OCI-LY1 (cell line): ENCODE measurements at regions not wholly inside any gene's neighbourhood (a gene's known extent, or its start where the extent isn't known, plus 50 kb on each side); places are given as distances from the start of the nearest gene placed in this dataset.

Experiments
- H2AFZ ChIP-seq: fragments of 200-600 bp; sonication (generic), shearing (Covaris generic); 2 replicates; pipeline ENCODE4 v1.6.0; 2014; ENCODE audit warnings: antibody characterized with exemption, mild to moderate bottlenecking, low read length
- H3F3A ChIP-seq: fragments of 200-600 bp; sonication (generic), shearing (Covaris generic); 2 replicates; pipeline ENCODE4 v1.6.0; 2014; ENCODE audit warnings: mild to moderate bottlenecking, antibody characterized with exemption, low read length, moderate library complexity; ENCODE audit not compliant: insufficient read depth
- H3K27ac ChIP-seq: fragments of 200-600 bp; sonication (generic); 2 replicates; pipeline ENCODE4 v1.5.1; 2014; ENCODE audit warnings: low read length, mixed run types, mild to moderate bottlenecking, low read depth; ENCODE audit not compliant: poor library complexity, severe bottlenecking
- H3K27me3 ChIP-seq: fragments of 200-600 bp; sonication (generic); 2 replicates; pipeline ENCODE4 v1.6.0; 2014; ENCODE audit warnings: antibody characterized with exemption, mild to moderate bottlenecking, low read length, moderate library complexity; ENCODE audit not compliant: insufficient read depth
- H3K36me3 ChIP-seq: fragments of 200-600 bp; sonication (generic); 2 replicates; pipeline ENCODE4 v1.6.1; 2014; ENCODE audit warnings: mild to moderate bottlenecking, antibody characterized with exemption, low read length, moderate library complexity, mixed read lengths; ENCODE audit not compliant: insufficient read depth
- H3K4me1 ChIP-seq: fragments of 200-600 bp; sonication (generic); 2 replicates; pipeline ENCODE4 v1.5.1; 2014; ENCODE audit warnings: mild to moderate bottlenecking, low read length, moderate library complexity; ENCODE audit not compliant: insufficient read depth, severe bottlenecking
- H3K4me2 ChIP-seq: fragments of 200-600 bp; sonication (generic), shearing (Covaris generic); 2 replicates; pipeline ENCODE4 v1.6.1; 2014; ENCODE audit warnings: low read length
- H3K4me3 ChIP-seq: fragments of 200-600 bp; sonication (generic); 2 replicates; pipeline ENCODE4 v1.5.1; 2014; ENCODE audit warnings: low read length, low read depth, mild to moderate bottlenecking, mixed read lengths; ENCODE audit not compliant: poor library complexity, severe bottlenecking
- H3K79me2 ChIP-seq: fragments of 200-600 bp; shearing (Covaris generic); 2 replicates; pipeline ENCODE4 v1.6.1; 2016; ENCODE audit warnings: mixed run types, low read length, mixed read lengths; ENCODE audit not compliant: insufficient read depth
- H3K9ac ChIP-seq: fragments of 200-600 bp; sonication (generic), shearing (Covaris generic); 2 replicates; pipeline ENCODE4 v1.6.1; 2014; ENCODE audit warnings: mild to moderate bottlenecking, low read length, mixed read lengths
- H3K9me2 ChIP-seq: fragments of 200-600 bp; sonication (generic), shearing (Covaris generic); 2 replicates; pipeline ENCODE4 v1.6.1; 2014; ENCODE audit warnings: low read depth, mild to moderate bottlenecking, low read length, mixed read lengths
- H3K9me3 ChIP-seq: fragments of 200-600 bp; shearing (Covaris generic); 2 replicates; pipeline ENCODE4 v1.6.1; 2014; ENCODE audit warnings: low read length, mixed read lengths
- H4K20me1 ChIP-seq: fragments of 200-600 bp; sonication (generic), shearing (Covaris generic); 2 replicates; pipeline ENCODE4 v1.6.0; 2016; ENCODE audit warnings: mild to moderate bottlenecking, low read length; ENCODE audit not compliant: insufficient read depth
- EZH2 ChIP-seq: fragments of 200-600 bp; sonication (generic), shearing (Covaris generic); IDR thresholded peaks from 2 replicates; pipeline ENCODE4 v1.8.0; 2017; ENCODE audit warnings: borderline replicate concordance, mixed run types, mild to moderate bottlenecking, antibody characterized with exemption, low read length, moderate library complexity, mixed read lengths
- TF ChIP-seq, protein P1 (sequence below): fragments of 200-600 bp; sonication (generic), shearing (Covaris generic); IDR thresholded peaks from 2 replicates; pipeline ENCODE4 v1.5.1; 2017; ENCODE audit warnings: mild to moderate bottlenecking, antibody characterized with exemption, low read length, moderate library complexity, mixed read lengths

- Histone ChIP-seq H3K36me3 (no peaks in the 10 kb centered on the region), H4K20me1 (no peaks in the 10 kb centered on the region), H3K79me2 (no peaks in the 10 kb centered on the region), H2AFZ (no peak overlapping the region), H3K4me1 (no peaks in the 10 kb centered on the region), H3K9me3 (no peaks in the 10 kb centered on the region), H3K9ac (no peak overlapping the region), H3K9me2 (no peaks in the 10 kb centered on the region), H3K27me3 (no peaks in the 10 kb centered on the region), H3K27ac (no peak overlapping the region), H3K4me3 (no peak overlapping the region), H3K4me2 (no peak overlapping the region), H3F3A (no peaks in the 10 kb centered on the region)
- TF ChIP-seq, protein P1, sequence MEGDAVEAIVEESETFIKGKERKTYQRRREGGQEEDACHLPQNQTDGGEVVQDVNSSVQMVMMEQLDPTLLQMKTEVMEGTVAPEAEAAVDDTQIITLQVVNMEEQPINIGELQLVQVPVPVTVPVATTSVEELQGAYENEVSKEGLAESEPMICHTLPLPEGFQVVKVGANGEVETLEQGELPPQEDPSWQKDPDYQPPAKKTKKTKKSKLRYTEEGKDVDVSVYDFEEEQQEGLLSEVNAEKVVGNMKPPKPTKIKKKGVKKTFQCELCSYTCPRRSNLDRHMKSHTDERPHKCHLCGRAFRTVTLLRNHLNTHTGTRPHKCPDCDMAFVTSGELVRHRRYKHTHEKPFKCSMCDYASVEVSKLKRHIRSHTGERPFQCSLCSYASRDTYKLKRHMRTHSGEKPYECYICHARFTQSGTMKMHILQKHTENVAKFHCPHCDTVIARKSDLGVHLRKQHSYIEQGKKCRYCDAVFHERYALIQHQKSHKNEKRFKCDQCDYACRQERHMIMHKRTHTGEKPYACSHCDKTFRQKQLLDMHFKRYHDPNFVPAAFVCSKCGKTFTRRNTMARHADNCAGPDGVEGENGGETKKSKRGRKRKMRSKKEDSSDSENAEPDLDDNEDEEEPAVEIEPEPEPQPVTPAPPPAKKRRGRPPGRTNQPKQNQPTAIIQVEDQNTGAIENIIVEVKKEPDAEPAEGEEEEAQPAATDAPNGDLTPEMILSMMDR, result no peak
- no peak for TF ChIP-seq EZH2
Measured at GRCh38 chr3:117409701-117410459, 700.3 kb downstream of the TUSC7 start.

GRCh38 chr3:117411971-117412370 is 702.4 kb downstream of the TUSC7 start:
- Histone ChIP-seq H3K4me2 (no peak overlapping the region), H3K4me3 (no peak overlapping the region), H3K79me2 (no peaks in the 10 kb centered on the region), H4K20me1 (no peaks in the 10 kb centered on the region), H3K27ac (no peak overlapping the region), H3F3A (no peaks in the 10 kb centered on the region), H3K9me3 (no peaks in the 10 kb centered on the region), H3K9ac (no peak overlapping the region), H3K4me1 (no peaks in the 10 kb centered on the region), H3K27me3 (no peaks in the 10 kb centered on the region), H3K36me3 (no peaks in the 10 kb centered on the region), H3K9me2 (no peaks in the 10 kb centered on the region), H2AFZ (no peak overlapping the region)
- TF ChIP-seq, protein P1, result no peak

DNA sequence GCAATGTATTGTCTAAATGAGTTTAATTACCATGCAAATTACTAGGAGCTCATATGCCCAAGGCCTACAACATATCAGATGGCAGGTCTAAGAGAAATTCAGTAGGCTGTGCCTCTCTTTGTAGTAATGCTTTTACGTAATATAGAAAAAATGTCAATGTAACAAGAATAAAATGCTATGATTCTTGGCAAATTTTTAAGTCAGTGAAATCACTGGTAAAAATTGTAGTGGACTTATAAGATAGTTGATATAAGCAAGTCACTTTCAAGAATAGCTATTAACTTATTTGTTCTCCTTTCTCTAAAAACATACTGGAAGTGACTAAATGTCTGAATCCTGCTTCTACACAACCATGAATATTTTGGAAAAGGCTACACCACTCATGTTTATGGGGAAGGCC is 707.8 kb downstream of the TUSC7 start:
- TF ChIP-seq EZH2, result no peak
- TF ChIP-seq, protein P1, result no peak
- no peak overlapping the region for H3K4me3 ChIP-seq
- no peaks in the 10 kb centered on the region for H3K9me2 ChIP-seq
- H4K20me1 ChIP-seq, result no peaks in the 10 kb centered on the region
- no peak overlapping the region for H3K4me2 ChIP-seq
- no peak overlapping the region for H3K27ac ChIP-seq
- no peak overlapping the region for H2AFZ ChIP-seq
- no peaks in the 10 kb centered on the region for H3K79me2 ChIP-seq
- no peaks in the 10 kb centered on the region for H3K36me3 ChIP-seq
- no peaks in the 10 kb centered on the region for H3K4me1 ChIP-seq
- H3K9ac ChIP-seq, result no peak overlapping the region
- H3K9me3 ChIP-seq, result no peaks in the 10 kb centered on the region
- no peaks in the 10 kb centered on the region for H3K27me3 ChIP-seq
- no peaks in the 10 kb centered on the region for H3F3A ChIP-seq
